Endothelial cell of umbilical vein (primary cell): ENCODE measurements at regions not wholly inside any gene's neighbourhood (a gene's known extent, or its start where the extent isn't known, plus 50 kb on each side); places are given as distances from the start of the nearest gene placed in this dataset.

Experiments used
- GATA2 ChIP-seq: IDR thresholded peaks from 2 replicates; pipeline ENCODE4 v1.7.0; 2011; ENCODE audit warnings: low read depth, mild to moderate bottlenecking, moderate library complexity, mixed read lengths, low read length; ENCODE audit not compliant: insufficient read length, insufficient read depth
- POLR2A ChIP-seq: IDR thresholded peaks from 2 replicates; pipeline ENCODE4 v1.6.1; 2012; ENCODE audit warnings: low read depth, mild to moderate bottlenecking, control low read depth, low read length
- POLR2AphosphoS5 ChIP-seq: IDR thresholded peaks from 2 replicates; pipeline ENCODE4 v1.6.1; 2012; ENCODE audit warnings: low read depth, mild to moderate bottlenecking, control low read depth, low read length, moderate library complexity; ENCODE audit not compliant: insufficient read depth
- TF ChIP-seq, protein P1 (sequence below), 2 donors: IDR thresholded peaks; 1 replicate in 1 of 2; 2 replicates in 1 of 2; pipeline ENCODE4 v1.5.1; 2011; ENCODE audit warnings: low read length in 2 of 2, mild to moderate bottlenecking in 2 of 2, moderate library complexity in 2 of 2, control low read depth in 1 of 2, inconsistent platforms in 1 of 2, low read depth in 1 of 2; ENCODE audit not compliant: insufficient read depth in 1 of 2; ENCODE audit errors: extremely low read depth in 1 of 2

DNA sequence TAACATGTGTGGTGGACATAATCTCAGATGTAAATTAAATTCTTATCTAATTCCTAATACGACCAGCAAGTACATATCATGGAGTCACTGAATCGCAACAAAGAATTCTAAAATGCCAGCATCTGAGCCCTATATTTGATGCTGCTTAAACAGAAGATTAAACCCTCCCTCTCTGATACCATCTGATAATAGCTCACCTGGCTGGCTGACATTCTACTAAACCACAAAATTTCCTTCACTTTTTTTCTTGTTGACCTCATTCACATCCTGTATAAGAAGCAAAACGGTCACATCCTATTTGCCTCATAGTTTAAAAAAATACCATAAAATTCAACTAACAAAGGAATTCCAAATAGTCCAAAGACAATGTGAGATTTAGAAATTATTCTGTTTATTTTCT is 371.6 kb upstream of the SLC8A1 start:
- TF ChIP-seq, protein P1, sequence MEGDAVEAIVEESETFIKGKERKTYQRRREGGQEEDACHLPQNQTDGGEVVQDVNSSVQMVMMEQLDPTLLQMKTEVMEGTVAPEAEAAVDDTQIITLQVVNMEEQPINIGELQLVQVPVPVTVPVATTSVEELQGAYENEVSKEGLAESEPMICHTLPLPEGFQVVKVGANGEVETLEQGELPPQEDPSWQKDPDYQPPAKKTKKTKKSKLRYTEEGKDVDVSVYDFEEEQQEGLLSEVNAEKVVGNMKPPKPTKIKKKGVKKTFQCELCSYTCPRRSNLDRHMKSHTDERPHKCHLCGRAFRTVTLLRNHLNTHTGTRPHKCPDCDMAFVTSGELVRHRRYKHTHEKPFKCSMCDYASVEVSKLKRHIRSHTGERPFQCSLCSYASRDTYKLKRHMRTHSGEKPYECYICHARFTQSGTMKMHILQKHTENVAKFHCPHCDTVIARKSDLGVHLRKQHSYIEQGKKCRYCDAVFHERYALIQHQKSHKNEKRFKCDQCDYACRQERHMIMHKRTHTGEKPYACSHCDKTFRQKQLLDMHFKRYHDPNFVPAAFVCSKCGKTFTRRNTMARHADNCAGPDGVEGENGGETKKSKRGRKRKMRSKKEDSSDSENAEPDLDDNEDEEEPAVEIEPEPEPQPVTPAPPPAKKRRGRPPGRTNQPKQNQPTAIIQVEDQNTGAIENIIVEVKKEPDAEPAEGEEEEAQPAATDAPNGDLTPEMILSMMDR (IDR thresholded peaks at IDR 0.05; ENCODE audit: extremely low read depth in 1 of 2, insufficient read depth in 1 of 2, low read depth in 1 of 2, low read length in 2 of 2), result no peak
- TF ChIP-seq GATA2 (no peak), POLR2A (no peak), POLR2AphosphoS5 (no peak)
